ENCODE measurements at regions not wholly inside any gene's neighbourhood (a gene's known extent, or its start where the extent isn't known, plus 50 kb on each side); places are given as distances from the start of the nearest gene placed in this dataset.

GRCh38 chr5:10122076-10122726 lies 127.5 kb downstream of the ATPSCKMT start:
- Histone ChIP-seq H3K9me3 (ENCODE audit: insufficient read depth in 2 of 2, low read depth in 1 of 2, low read length in 1 of 2) (no peaks in the 10 kb centered on the region), H3K36me3 (ENCODE audit: control insufficient read depth in 2 of 4, insufficient read depth in 4 of 4, low read length in 3 of 4) (no peaks in the 10 kb centered on the region), H2BK20ac (ENCODE audit: low read length) (no peak overlapping the region), H3K56ac (replicated peaks; ENCODE audit: insufficient read length, low read depth, low read length) (no peak overlapping the region), H2BK120ac (replicated peaks; ENCODE audit: low read depth, low read length) (no peak overlapping the region), H3K14ac (ENCODE audit: insufficient read length) (no peak overlapping the region), H3K27ac (ENCODE audit: low read depth, low read length) (no peak overlapping the region), H3K4me1 (replicated peaks in 1 of 4; ENCODE audit: control insufficient read depth in 3 of 4, insufficient read depth in 4 of 4, low read length in 3 of 4) (no peaks in the 10 kb centered on the region; a peak in 1 of 7 replicates), H2BK5ac (ENCODE audit: low read depth, low read length) (no peak overlapping the region), H2AFZ (ENCODE audit: low read length) (no peak overlapping the region), H3K23ac (ENCODE audit: insufficient read length) (no peak overlapping the region), H3K79me1 (ENCODE audit: low read depth, low read length) (no peaks in the 10 kb centered on the region), H4K8ac (ENCODE audit: extremely low read depth, insufficient read depth, low read length) (no peak overlapping the region), H4K5ac (ENCODE audit: insufficient read length, low read depth, low read length) (no peak overlapping the region), H2BK15ac (ENCODE audit: low read length) (no peak overlapping the region), H3K4me2 (ENCODE audit: insufficient read depth in 1 of 2, low read depth in 2 of 2, low read length in 2 of 2) (no peak overlapping the region), H2AK5ac (ENCODE audit: low read depth, low read length) (no peak overlapping the region), H3K27me3 (replicated peaks in 1 of 4; ENCODE audit: control insufficient read depth in 3 of 4, extremely low read depth in 1 of 4, insufficient read depth in 3 of 4, low read length in 3 of 4) (no peaks in the 10 kb centered on the region), H4K91ac (replicated peaks; ENCODE audit: insufficient read length, low read length) (no peak overlapping the region), H3K79me2 (ENCODE audit: control insufficient read depth in 1 of 2, insufficient read depth in 2 of 2, low read length in 2 of 2) (no peaks in the 10 kb centered on the region), H2BK12ac (ENCODE audit: low read depth, low read length) (no peak overlapping the region), H3K23me2 (ENCODE audit: low read depth, low read length) (no peaks in the 10 kb centered on the region), H3K18ac (ENCODE audit: extremely low read depth, low read length) (no peak overlapping the region), H3K4ac (replicated peaks; ENCODE audit: insufficient read length, low read depth, low read length) (no peak overlapping the region), H3K9ac (replicated peaks in 1 of 4; ENCODE audit: extremely low read depth in 1 of 4, low read depth in 3 of 4, low read length in 3 of 4) (no peak overlapping the region), H4K20me1 (replicated peaks in 1 of 2; ENCODE audit: control insufficient read depth in 1 of 2, insufficient read depth in 2 of 2, low read length in 2 of 2) (no peaks in the 10 kb centered on the region), H3K4me3 (ENCODE audit: extremely low read depth in 1 of 4, insufficient read depth in 2 of 4, low read depth in 3 of 4, low read length in 4 of 4) (no peak overlapping the region)
- FAIRE-seq = no peak
- POLR2A ChIA-PET (ENCODE audit: partially characterized antibody) = no interaction called here
- 92% methylated on average over 1 of the region's 1 CpG; no CpG with 5 or more reads in 1 of the 2 experiments for WGBS, 2 experiments (ENCODE audit: extremely low coverage in 1 of 2, insufficient coverage in 1 of 2, insufficient read length in 1 of 2, insufficient replicate concordance in 2 of 2, low coverage in 1 of 2, low lambda C conversion rate in 2 of 2, missing lambda C conversion rate in 1 of 2)
- CTCF ChIA-PET (ENCODE audit: partially characterized antibody) = interaction anchor here (0.5 kb wide), 1 partner anchor 63 kb away, joined by 3 read pairs; no protein-coding TSS in a partner anchor
- no peak for TF ChIP-seq EP300 (IDR thresholded peaks at IDR 0.05; ENCODE audit: borderline replicate concordance in 1 of 2, low read depth in 2 of 2, low read length in 2 of 2)
- no peak for TF ChIP-seq YY1 (IDR thresholded peaks at IDR 0.05; ENCODE audit: low read depth, low read length)
- TF ChIP-seq KDM5A (IDR thresholded peaks at IDR 0.05; ENCODE audit: low read length) = no peak
- no peak for DNase-seq (ENCODE audit: low read depth in 1 of 2, low spot score in 2 of 2)
